ENCODE measurements at regions not wholly inside any gene's neighbourhood (a gene's known extent, or its start where the extent isn't known, plus 50 kb on each side); places are given as distances from the start of the nearest gene placed in this dataset.

DNA sequence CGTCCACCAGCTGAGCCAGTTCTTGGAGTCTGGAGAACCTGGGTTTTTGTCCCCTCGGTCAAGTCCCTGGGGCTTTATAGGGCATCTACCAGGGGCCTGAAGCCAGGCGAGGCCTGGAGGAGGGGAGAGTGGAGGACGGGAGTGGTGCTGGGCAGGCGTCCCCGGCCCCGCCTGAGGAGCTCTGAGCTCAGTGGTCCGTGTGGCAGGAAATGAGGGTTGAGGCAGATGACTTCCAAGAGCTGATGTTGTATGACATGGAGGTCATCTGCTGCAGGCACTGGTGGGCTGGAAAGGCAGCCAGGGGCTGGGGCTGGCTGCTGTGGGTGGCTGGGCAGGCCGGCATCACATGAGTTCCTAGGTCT lies 118.5 kb upstream of the HS6ST1 start:
- TF ChIP-seq EP300 (IDR thresholded peaks at IDR 0.05) = no peak
- TF ChIP-seq, protein P1, sequence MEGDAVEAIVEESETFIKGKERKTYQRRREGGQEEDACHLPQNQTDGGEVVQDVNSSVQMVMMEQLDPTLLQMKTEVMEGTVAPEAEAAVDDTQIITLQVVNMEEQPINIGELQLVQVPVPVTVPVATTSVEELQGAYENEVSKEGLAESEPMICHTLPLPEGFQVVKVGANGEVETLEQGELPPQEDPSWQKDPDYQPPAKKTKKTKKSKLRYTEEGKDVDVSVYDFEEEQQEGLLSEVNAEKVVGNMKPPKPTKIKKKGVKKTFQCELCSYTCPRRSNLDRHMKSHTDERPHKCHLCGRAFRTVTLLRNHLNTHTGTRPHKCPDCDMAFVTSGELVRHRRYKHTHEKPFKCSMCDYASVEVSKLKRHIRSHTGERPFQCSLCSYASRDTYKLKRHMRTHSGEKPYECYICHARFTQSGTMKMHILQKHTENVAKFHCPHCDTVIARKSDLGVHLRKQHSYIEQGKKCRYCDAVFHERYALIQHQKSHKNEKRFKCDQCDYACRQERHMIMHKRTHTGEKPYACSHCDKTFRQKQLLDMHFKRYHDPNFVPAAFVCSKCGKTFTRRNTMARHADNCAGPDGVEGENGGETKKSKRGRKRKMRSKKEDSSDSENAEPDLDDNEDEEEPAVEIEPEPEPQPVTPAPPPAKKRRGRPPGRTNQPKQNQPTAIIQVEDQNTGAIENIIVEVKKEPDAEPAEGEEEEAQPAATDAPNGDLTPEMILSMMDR (IDR thresholded peaks at IDR 0.05) = no peak
- TF ChIP-seq POLR2A (IDR thresholded peaks at IDR 0.05) = no peak
